ENCODE measurements at regions not wholly inside any gene's neighbourhood (a gene's known extent, or its start where the extent isn't known, plus 50 kb on each side); places are given as distances from the start of the nearest gene placed in this dataset.

GRCh38 chr2:67686254-67686653, 289.1 kb downstream of the ETAA1 start:
- H3K9me3 ChIP-seq (replicated peaks in 1 of 3) = no peaks in the 10 kb centered on the region
- no peak overlapping the region for H3K4me3 ChIP-seq
- TF ChIP-seq POLR2A (IDR thresholded peaks at IDR 0.05) = no peak
- no peak for TF ChIP-seq CTCF (IDR thresholded peaks at IDR 0.05)
- no peak for DNase-seq
- H3K4me1 ChIP-seq (replicated peaks in 1 of 2) = no peaks in the 10 kb centered on the region
- H3K27ac ChIP-seq = no peak overlapping the region
- WGBS, 4 donors = 86 to 93% (median 89%) methylated on average over 3 of the region's 3 CpGs
- intact Hi-C loops (cut with DNase I) = no loop called here
- no peaks in the 10 kb centered on the region for H3K36me3 ChIP-seq (replicated peaks in 1 of 2)
- peaks cover 3% of the 10 kb centered on the region for H3K27me3 ChIP-seq

- no peaks in the 10 kb centered on the region for H3K4me1 ChIP-seq (replicated peaks in 1 of 2)
- no peak for TF ChIP-seq POLR2A (IDR thresholded peaks at IDR 0.05)
- no peak for TF ChIP-seq CTCF (IDR thresholded peaks at IDR 0.05)
- H3K9me3 ChIP-seq (replicated peaks in 1 of 3) = no peaks in the 10 kb centered on the region
- WGBS, 4 donors = 50 to 70% (median 56%) methylated on average over 3 of the region's 3 CpGs
- DNase-seq = no peak
- no peak overlapping the region for H3K27ac ChIP-seq
- intact Hi-C loops (cut with DNase I) = no loop called here
- H3K36me3 ChIP-seq (replicated peaks in 1 of 2) = no peaks in the 10 kb centered on the region
- H3K27me3 ChIP-seq = peaks cover 10% of the 10 kb centered on the region
- no peak overlapping the region for H3K4me3 ChIP-seq
These were observed 292.1 kb downstream of the ETAA1 start for GRCh38 chr2:67689186-67689585.

- H3K9me3 ChIP-seq (replicated peaks in 1 of 3) = no peaks in the 10 kb centered on the region
- no peak for DNase-seq
- no peaks in the 10 kb centered on the region for H3K4me1 ChIP-seq (replicated peaks in 1 of 2)
- H3K36me3 ChIP-seq (replicated peaks in 1 of 2) = no peaks in the 10 kb centered on the region
- no peak overlapping the region for H3K27ac ChIP-seq
- intact Hi-C loops (cut with DNase I) = no loop called here
- no peak overlapping the region for H3K4me3 ChIP-seq
- no peak for TF ChIP-seq CTCF (IDR thresholded peaks at IDR 0.05)
- no peak for TF ChIP-seq POLR2A (IDR thresholded peaks at IDR 0.05)
- 73 to 94% (median 80%) methylated on average over 1 of the region's 1 CpG for whole genome bisulfite sequencing, 4 donors
- peaks cover 10% of the 10 kb centered on the region for H3K27me3 ChIP-seq
These were observed 292.5 kb downstream of the ETAA1 start for GRCh38 chr2:67689651-67690050.

GRCh38 chr2:67694445-67694844, 297.3 kb downstream of the ETAA1 start:
- no peak for TF ChIP-seq CTCF (IDR thresholded peaks at IDR 0.05)
- no peak for TF ChIP-seq POLR2A (IDR thresholded peaks at IDR 0.05)
- H3K27me3 ChIP-seq = peaks cover 6% of the 10 kb centered on the region
- DNase-seq = peak in 1 of 7 donors; percentile 17
- H3K36me3 ChIP-seq (replicated peaks in 1 of 2) = no peaks in the 10 kb centered on the region
- 41 to 55% (median 48%) methylated on average over 10 of the region's 10 CpGs for WGBS, 4 donors
- H3K9me3 ChIP-seq (replicated peaks in 1 of 3) = no peaks in the 10 kb centered on the region
- no peaks in the 10 kb centered on the region for H3K4me1 ChIP-seq (replicated peaks in 1 of 2)
- no peak overlapping the region for H3K4me3 ChIP-seq
- intact Hi-C loops (cut with DNase I) = no loop called here
- no peak overlapping the region for H3K27ac ChIP-seq

Data from adrenal gland (tissue), 9 donors.